ENCODE measurements at regions not wholly inside any gene's neighbourhood (a gene's known extent, or its start where the extent isn't known, plus 50 kb on each side); places are given as distances from the start of the nearest gene placed in this dataset.

- TF ChIP-seq EZH2 (IDR thresholded peaks at IDR 0.05; ENCODE audit: insufficient read depth, poor library complexity, severe bottlenecking) (no peak), EZH2phosphoT487 (IDR thresholded peaks at IDR 0.05; ENCODE audit: insufficient read depth, low read depth) (no peak)
Measured at GRCh38 chr15:29972051-29972450, 110.7 kb upstream of the GOLGA8J start.
